ENCODE measurements at regions not wholly inside any gene's neighbourhood (a gene's known extent, or its start where the extent isn't known, plus 50 kb on each side); places are given as distances from the start of the nearest gene placed in this dataset.
"Not testable (repeated sequence)": the region's sequence is repeated elsewhere in the genome, so short reads cannot be mapped to it uniquely, and the experiment has no call there.

GRCh38 chr4:4021161-4021560, 205.6 kb downstream of the OTOP1 start:
- not testable (repeated sequence) for TF ChIP-seq POLR2A (IDR thresholded peaks at IDR 0.05; ENCODE audit: low read length); GATA1 (IDR thresholded peaks at IDR 0.05; ENCODE audit: low read depth, low read length)

Data from erythroblast (primary cell).